AG04450 (cell line): ENCODE measurements at regions not wholly inside any gene's neighbourhood (a gene's known extent, or its start where the extent isn't known, plus 50 kb on each side); places are given as distances from the start of the nearest gene placed in this dataset.

Experiments
- CTCF ChIA-PET: fragments of 300-600, 350-600 bp; formaldehyde crosslinking; extraction: SDS; loops from one replicate; lab custom pipeline; 2022; ENCODE audit warnings: antibody characterized with exemption, inconsistent platforms; lab: Charles Lee
- POLR2A ChIA-PET: fragments of 350-600 bp; formaldehyde crosslinking; extraction: SDS; loops from one replicate; lab custom pipeline; 2021; ENCODE audit warnings: antibody characterized with exemption, inconsistent platforms; lab: Yijun Ruan, JAX
- DNase-seq: peaks from one replicate; pipeline ENCODE4 v3.0.0-alpha.2; 2011; ENCODE audit warnings: low read depth, low spot score
- H3K27ac ChIP-seq: one replicate; pipeline ENCODE4 v1.5.1; 2012; ENCODE audit warnings: low read depth, low read length, control low read depth
- H3K27me3 ChIP-seq: one replicate; pipeline ENCODE4 v1.6.0; 2012; ENCODE audit warnings: low read length; ENCODE audit not compliant: control insufficient read depth, insufficient read depth
- H3K4me3 ChIP-seq: 2 replicates; pipeline ENCODE4 v1.5.1; 2011; ENCODE audit warnings: mild to moderate bottlenecking, low read depth, low read length, control low read depth
- H3K9me3 ChIP-seq: 2 replicates; pipeline ENCODE4 v1.5.1; 2012; ENCODE audit warnings: low read length; ENCODE audit not compliant: control insufficient read depth, insufficient read depth
- CTCF ChIP-seq: IDR thresholded peaks from 2 replicates; pipeline ENCODE4 v1.5.1; 2011; ENCODE audit warnings: low read depth, low read length, control low read depth, inconsistent platforms

- ChIA-PET CTCF (interaction anchor here (1.0 kb wide), 1 partner anchor 17 kb away, joined by 4 read pairs; no protein-coding TSS in a partner anchor), POLR2A (no interaction called here)
- H3K4me3 ChIP-seq: no peak overlapping the region
- H3K9me3 ChIP-seq: no peaks in the 10 kb centered on the region
- no peak for DNase-seq
- no peak for TF ChIP-seq CTCF
- H3K27me3 ChIP-seq: no peaks in the 10 kb centered on the region
- H3K27ac ChIP-seq: no peak overlapping the region
Observed at GRCh38 chr7:22066522-22066921, 120.8 kb upstream of the CDCA7L start.

- H3K27me3 ChIP-seq: no peaks in the 10 kb centered on the region
- no peaks in the 10 kb centered on the region for H3K9me3 ChIP-seq
- no peak for DNase-seq
- no peak overlapping the region for H3K4me3 ChIP-seq
- TF ChIP-seq CTCF: no peak
- ChIA-PET CTCF (no interaction called here), POLR2A (no interaction called here)
- H3K27ac ChIP-seq: no peak overlapping the region
Observed at GRCh38 chr7:22064816-22065215, 119.1 kb upstream of the CDCA7L start.

- ChIA-PET POLR2A (no interaction called here), CTCF (no interaction called here)
- Histone ChIP-seq H3K27ac (no peak overlapping the region), H3K27me3 (no peaks in the 10 kb centered on the region), H3K4me3 (no peak overlapping the region), H3K9me3 (no peaks in the 10 kb centered on the region)
- TF ChIP-seq CTCF: no peak
- no peak for DNase-seq
Observed at GRCh38 chr7:22061775-22062174, 116.1 kb upstream of the CDCA7L start.

GRCh38 chr7:22060863-22061262, 115.2 kb upstream of the CDCA7L start:
- H3K27ac ChIP-seq: no peak overlapping the region
- TF ChIP-seq CTCF: no peak
- ChIA-PET CTCF (no interaction called here), POLR2A (no interaction called here)
- no peaks in the 10 kb centered on the region for H3K27me3 ChIP-seq
- no peaks in the 10 kb centered on the region for H3K9me3 ChIP-seq
- DNase-seq: no peak
- no peak overlapping the region for H3K4me3 ChIP-seq

- ChIA-PET CTCF (no interaction called here), POLR2A (no interaction called here)
- H3K4me3 ChIP-seq: no peak overlapping the region
- H3K27ac ChIP-seq: no peak overlapping the region
- no peak for DNase-seq
- no peak for TF ChIP-seq CTCF
- no peaks in the 10 kb centered on the region for H3K9me3 ChIP-seq
- no peaks in the 10 kb centered on the region for H3K27me3 ChIP-seq
Observed at GRCh38 chr7:22060197-22060596, 114.5 kb upstream of the CDCA7L start.
